ENCODE measurements at regions not wholly inside any gene's neighbourhood (a gene's known extent, or its start where the extent isn't known, plus 50 kb on each side); places are given as distances from the start of the nearest gene placed in this dataset.

GRCh38 chr3:162052636-162053035 lies 556.0 kb downstream of the OTOL1 start:
- no peak for TF ChIP-seq CTCF (conservative IDR thresholded peaks at IDR 0.05; ENCODE audit: low read depth, low read length)
- no peak for TF ChIP-seq EZH2 (IDR thresholded peaks at IDR 0.05; ENCODE audit: borderline replicate concordance, low read depth, low read length, poor library complexity, severe bottlenecking)

All from A673 (cell line).